Stromal cell of bone marrow (primary cell): ENCODE measurements at regions not wholly inside any gene's neighbourhood (a gene's known extent, or its start where the extent isn't known, plus 50 kb on each side); places are given as distances from the start of the nearest gene placed in this dataset.

ENCODE experiments used
- DNase-seq: peaks from one replicate; pipeline ENCODE4 v3.0.0-alpha.2; 2012; ENCODE audit warnings: low read depth

DNA sequence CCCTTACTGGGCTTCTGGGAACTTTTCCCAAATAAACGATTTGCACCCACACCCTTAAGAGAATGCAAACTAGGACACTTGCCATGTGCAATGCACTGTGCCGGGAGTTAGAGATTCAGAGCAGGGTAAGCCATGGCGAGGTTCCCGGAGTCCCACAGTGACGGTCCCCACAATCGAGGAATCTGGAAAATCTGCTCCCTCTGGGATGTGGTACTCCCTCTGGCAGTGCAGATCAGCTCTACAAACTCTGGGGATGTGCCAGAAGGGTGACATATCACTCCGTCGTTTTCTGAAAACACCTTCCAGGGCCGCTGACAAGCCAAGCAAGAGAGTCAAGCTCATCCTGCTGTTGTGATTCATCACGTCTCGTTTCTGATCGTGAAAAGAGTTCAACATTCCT lies 537.5 kb downstream of the BCOR start:
- DNase-seq = no peak

DNA sequence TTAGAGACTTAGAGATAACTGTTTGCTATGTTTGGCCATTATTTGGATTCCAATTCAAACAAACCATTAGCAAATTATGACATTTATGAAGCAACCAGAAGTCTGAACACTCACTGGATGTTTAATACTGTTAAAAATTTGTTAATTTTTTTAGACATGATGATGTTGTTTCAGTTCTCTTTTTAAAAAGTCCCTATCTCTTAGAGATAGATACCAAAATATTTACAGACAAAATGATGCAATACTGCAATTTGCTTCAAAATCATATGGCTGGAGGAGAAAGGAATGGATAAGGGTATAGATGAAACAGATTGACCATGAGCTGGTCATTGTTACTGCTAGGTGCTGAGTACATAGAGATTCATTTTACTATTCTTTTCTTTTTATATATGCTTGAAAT lies 534.6 kb downstream of the BCOR start:
- no peak for DNase-seq

DNA sequence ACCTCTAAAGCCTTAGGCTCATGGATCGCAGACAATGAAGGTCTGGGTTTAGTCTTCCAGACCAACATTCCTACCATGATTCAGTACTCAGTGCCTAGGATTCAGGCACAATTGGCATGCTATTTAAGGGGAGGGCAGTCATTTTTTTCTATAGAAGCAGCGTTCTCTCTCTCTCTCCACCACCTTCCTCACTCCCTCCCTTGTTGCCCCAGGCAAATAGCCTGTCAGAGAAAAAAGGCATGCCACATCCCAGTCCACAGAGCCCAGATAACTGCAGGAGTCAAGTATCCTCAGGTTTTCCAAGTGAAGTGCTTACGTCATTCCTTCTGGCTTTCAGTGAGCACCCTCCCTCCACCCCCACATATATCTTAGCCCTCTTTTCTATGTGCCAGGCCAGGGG lies 533.0 kb downstream of the BCOR start:
- DNase-seq = no peak

DNA sequence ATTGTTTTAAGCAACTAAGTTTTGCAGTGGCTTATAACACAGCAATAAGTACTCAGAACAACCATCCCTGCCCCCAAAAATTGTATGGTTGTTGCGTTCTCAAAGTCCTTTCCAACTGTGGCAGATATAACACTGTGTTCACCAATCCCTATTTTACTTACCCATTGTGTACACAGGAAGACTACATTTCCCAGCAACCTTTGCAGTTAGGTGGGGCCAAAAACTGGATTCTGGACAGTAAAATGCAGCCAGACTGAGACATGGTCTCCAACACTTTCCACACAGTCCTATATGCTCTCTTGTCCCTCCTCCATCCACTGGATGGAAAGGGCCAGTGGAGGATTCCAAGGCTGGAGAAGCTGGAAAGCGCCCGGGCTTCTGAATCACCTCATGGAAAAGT lies 523.6 kb downstream of the BCOR start:
- no peak for DNase-seq

DNA sequence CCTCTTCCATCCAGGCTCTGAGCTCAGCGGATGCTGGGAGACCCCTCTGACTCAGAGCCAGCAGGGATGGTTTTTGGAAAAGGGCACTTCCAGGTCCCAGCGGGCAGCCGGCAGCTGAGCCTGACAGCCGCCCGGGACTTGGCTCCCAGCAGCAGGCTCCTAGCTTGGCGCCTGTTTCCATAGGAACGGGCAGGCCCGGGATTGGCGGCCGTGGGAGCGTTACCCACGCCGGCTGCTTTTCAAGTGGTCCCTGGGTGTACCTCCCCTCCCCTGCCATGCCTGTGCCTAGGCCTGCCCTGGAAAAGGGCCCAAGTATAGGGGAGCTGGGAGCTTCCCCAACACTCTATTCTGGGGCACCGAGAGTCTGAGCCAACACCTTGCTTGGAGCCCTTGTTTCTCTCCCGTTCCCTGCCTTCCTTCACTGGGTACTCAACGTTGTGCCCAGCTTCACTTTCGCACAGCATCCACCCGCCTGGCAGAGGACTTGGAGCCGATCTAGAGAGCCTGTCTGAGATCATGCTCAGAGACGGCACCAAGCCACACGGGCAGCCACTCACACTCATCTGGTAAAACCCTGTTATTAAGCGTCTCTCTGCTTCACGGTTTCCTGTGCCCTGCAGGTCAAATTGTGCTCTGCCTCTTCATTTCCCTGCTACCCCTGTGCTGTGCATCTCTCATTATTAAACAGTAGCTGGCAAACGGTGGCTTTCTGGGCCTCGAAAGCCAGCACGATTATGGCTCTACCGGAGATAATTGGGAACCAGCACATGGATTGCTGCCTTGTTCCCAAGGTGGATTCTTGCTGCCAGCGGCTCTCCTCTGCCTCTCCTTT lies 521.5 kb downstream of the BCOR start:
- no peak for DNase-seq

DNA sequence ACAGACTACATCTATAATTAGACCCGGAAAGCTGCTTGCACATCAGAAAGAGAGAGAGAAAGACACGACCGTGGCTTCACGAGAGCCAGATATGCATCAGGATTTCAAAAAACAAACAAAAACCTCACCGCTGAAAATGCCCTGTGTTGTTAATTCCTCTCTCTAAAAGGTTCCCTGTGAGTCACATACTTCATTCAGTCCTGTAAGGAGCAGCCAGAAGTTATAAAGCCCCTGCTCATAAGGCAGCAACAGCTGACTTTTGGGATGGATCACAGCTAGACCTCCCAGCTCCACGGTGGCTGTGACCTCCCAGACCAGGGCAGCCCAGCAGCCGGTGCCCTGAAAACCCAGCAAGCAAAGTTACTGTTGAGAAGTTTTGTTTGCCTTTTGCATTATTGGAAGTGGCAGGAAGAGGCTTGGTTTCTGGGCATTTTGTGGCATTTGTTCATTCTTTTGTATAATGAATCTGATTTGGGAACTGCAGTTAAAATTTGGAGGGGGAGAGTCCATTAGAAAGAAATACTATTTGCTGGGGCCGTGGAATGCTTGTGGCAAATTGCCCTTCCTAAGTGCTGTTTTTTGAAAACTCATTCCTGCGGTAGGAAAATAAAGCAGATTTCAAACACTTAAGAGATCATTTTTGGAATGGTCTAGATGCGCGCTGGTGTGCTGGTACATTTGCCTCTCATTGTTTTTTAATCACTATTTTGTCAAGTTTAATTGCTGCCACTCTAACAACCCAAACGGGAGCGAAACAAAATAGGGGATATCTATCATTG lies 520.4 kb downstream of the BCOR start:
- no peak for DNase-seq

DNA sequence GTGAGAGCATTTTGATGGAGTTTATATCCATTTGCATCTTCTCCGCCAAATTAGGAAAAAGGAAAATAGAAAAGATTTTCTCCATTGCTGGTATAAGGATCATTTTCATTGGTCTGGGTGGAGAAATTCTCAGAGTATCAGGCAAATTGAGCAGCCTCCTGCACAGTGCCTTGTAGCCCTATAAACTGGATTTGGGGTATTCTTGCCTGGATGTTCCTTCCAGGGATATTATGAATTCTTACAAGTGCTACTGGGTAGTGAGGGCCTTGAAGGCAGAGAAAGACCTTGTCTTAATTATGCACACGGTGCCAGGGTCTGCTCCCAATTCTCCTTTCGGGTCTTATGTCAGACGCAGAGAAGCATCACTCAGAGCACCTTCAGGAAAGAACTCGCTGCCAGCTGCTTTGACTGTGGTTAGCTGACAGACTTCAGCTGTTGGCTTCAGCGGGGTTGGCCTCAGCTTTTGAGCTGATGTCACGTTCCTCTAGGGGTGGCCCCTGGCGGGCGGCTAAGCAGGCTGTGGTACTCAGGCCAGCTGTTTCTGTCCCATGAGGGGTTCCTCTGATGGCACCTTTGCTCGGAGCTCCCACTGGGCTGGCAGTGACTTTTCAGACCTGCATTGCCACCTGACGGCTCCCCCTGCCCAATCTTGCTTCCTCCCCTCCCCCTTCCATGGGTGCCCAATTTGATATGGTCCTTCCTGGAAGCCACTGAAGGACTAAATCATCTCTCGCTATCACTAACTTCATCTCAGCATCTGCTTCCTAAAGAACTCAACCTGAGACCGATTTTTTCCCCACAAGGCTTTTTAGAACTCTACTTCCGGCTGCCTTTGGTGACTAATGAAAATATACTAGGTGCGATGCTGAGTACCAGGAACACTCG lies 519.5 kb downstream of the BCOR start:
- DNase-seq = no peak

DNA sequence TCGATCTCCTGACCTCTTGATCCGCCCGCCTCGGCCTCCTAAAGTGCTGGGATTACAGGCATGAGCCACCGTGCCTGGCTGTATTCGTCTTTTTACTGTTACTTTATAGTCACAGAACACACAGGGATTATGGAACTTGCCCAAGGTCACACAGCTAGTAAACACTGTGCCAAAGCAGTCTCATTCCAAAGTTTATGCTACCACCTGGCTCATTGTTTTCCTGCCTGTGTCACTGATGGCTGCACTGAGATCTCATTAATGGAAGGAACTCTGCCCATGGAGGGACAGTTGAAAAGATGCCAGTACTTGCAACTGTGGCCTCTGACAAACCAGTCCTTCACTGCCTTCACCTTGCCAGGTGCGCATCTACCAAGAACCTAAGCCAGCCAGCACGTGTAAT lies 517.7 kb downstream of the BCOR start:
- no peak for DNase-seq

DNA sequence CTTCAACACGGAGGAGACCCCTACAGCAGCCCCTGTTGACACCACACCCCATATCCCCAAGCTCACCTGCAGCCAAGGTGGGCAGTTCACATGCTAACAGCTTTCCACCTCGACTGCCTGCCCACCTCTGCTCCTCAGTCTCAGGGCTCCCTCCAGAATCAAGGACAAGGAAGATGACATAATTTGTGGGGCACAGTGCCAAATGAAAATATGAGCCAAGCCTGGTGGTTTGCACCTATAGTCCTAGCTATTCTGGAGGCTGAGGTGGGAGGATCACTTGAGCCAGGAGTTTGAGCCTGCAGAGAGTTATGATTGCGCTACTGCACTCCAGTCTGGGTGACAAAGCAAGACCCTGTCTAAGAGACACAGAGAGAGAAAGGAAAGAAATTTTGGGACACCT lies 516.3 kb downstream of the BCOR start:
- DNase-seq = no peak

DNA sequence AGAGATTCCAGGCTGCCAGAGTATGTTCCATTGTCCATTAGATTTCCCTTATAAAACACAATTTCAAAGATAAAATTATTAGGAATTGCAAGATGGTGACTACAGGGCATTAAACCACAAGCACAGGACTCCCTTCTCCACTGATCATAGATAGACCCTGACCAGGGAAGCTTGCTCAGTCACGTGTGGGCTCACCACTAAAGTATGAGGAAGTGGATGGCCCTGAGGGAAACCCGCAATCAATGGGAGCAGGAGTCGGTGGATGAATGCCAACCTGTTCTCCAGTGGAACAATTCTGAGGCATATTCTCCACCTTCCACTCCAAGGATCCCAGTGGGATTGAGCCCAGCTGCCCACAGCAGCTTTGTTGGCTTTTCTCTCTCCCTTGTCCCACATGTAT lies 515.7 kb downstream of the BCOR start:
- DNase-seq = no peak

DNA sequence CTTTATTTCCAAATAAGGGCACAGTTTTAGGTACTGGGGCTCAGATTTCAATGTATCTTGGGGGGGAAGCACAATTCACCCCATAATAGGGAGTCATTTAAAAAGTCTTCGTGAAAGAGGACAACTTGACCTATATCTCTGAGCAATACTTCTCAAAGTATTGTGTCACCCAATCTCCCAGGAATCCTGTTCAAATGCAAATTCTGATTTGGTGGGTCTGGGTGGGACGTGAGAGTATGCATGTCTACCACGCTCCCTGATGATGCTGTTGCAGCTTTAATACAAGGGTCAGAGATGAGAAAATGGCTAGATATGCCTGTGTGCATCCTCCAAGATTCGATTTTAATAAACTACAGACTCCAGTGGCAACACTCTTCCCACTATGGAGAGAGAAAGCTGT lies 514.8 kb downstream of the BCOR start:
- DNase-seq = no peak

DNA sequence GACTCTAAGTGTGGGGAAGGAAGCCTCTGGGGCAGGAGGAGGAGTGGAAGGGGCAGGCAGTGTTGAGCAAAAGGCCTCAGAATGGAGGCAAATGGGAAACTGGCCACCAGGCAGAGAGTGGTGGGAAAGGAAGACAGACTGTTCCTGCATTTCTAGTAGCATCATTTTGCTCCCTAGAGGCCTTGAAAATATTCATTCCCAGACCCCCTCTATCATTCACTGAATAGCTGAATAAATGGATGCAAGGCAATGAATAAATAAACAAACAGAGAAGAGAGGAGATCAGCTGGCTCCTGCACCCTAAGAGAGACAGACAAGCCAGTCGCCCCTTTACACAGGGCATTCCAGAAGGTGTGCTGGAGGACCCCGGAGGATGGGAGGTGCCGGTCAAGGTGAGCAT lies 511.9 kb downstream of the BCOR start:
- DNase-seq = no peak

DNA sequence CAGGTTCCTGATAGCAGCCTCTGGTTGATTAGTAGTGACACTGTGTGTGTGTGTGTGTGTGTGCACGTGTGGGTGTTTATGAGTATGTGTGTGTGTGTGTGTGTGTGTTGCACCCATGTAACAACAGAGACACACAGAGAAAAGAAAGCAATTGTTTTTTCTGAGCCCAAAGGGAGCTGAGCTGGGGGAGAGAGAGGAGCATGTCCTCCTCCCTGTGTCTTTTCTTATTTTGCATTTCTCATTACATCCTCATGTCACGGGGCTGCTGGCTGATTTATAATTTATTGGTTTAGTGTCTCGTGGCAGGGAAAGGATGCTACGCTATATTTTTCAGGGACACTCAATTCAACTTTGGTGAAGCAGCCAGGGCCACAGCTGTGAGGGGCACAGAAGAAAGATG lies 511.4 kb downstream of the BCOR start:
- no peak for DNase-seq

DNA sequence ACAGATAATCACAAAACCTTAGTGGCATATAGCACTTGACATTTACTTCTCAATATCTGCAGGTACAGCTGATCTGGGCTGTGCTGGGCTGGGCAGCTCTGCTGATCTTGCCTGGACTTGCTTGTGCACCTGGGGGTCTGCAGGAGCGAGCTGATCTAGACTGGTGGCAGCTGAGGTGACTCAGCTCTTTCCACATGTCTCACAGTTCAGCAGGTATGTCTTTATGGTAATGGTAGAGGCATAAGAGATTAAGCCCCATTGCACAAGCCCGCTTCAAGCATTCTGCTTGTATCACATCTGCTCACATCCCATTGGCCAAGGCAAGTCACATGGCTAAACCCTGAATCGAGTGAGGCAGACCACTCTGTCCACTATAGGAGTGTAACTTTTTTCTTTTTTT lies 506.7 kb downstream of the BCOR start:
- no peak for DNase-seq

DNA sequence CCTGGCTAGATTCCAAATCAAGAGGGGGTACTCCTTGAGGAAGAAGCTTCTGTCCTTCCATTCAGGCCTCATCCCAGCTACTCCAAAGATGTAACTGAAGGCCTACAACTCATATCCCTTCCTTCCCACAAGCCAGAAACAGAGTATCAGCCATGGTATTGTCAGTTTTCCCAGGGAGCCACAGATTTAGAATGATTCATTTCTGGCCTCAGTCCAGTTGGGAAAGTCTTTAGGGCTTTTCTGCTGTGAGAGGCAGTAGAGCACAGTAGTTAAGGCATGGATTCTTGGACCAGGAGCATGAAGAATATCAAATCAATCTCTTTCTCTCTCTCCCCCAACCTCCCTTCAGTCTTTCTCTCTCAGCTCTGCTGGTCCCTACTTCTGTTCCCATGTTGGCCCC lies 505.0 kb downstream of the BCOR start:
- DNase-seq = peak; percentile 54

DNA sequence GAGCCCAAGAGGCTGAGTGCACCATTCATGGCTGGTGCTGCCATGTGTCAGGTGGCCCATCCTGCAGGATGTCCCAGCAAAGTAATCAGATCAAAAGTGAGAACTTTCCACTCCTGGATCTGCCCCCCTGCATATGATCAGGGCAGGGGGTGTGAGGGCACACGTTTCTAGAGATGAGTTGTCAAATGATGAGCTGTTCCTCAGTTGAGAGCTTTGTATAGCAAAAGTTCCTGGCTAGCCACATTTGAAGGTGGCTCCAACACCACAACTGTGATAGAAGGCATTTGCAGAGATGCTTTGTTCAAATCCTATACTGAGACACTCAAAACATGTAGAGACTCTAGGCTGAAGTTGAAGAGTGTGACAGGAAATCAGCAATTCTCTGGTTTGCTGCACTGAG lies 501.8 kb downstream of the BCOR start:
- no peak for DNase-seq

DNA sequence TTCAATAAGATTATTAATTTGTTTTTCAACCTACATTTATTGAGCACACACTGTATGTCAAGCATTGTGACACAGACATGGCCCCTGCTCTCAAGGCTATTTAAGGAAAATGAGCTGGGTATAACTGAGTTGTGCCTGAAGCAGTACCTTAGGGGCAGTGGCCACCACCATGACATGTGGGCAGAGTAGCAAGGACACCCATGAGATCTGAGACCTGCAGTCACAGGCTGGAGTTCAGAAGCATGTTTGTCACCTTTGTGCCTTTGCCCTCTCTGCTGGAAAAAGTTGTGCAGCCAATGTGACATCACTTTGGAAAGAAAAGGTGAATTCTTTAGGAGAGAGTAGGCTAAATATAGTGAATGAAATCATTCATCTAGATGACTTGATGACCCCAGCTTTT lies 501.3 kb downstream of the BCOR start:
- DNase-seq = no peak

DNA sequence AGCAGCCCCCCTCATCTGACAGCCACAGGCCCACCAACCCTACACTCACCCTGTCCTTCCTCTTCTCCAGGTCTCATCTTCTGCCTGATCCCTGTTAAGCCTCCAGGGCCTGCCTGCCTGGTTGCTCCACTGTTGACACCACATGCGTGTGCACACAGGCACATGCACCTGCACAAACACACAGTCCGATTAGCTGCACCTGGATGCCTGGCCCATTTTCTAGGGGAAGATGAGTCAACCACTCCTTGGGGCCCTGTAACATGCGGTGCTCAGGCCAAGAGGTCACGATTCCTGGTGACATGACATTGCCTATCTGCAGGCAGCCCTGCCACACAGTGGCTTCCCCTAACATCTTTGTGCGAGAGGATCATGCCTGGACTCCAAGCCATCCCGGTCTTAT lies 498.4 kb downstream of the BCOR start:
- no peak for DNase-seq

DNA sequence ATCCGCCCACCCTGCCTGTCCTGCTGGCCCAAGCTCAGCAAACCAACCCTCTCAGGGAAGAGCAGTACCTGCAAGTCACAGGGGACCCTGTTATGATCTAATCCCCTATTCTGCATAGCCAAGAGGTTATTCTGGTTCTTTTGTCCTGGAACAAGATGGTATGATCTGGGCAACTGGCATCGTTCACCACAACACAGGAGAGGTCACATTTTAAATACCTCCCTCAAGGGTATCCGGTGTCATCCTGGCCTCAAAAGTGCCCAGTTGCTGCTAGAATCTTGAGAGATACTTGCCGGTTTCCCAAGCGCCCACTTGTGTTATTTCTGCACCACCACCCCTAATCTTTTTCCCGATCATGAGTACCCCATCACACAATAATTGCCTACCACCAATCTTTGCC lies 497.5 kb downstream of the BCOR start:
- DNase-seq = no peak

DNA sequence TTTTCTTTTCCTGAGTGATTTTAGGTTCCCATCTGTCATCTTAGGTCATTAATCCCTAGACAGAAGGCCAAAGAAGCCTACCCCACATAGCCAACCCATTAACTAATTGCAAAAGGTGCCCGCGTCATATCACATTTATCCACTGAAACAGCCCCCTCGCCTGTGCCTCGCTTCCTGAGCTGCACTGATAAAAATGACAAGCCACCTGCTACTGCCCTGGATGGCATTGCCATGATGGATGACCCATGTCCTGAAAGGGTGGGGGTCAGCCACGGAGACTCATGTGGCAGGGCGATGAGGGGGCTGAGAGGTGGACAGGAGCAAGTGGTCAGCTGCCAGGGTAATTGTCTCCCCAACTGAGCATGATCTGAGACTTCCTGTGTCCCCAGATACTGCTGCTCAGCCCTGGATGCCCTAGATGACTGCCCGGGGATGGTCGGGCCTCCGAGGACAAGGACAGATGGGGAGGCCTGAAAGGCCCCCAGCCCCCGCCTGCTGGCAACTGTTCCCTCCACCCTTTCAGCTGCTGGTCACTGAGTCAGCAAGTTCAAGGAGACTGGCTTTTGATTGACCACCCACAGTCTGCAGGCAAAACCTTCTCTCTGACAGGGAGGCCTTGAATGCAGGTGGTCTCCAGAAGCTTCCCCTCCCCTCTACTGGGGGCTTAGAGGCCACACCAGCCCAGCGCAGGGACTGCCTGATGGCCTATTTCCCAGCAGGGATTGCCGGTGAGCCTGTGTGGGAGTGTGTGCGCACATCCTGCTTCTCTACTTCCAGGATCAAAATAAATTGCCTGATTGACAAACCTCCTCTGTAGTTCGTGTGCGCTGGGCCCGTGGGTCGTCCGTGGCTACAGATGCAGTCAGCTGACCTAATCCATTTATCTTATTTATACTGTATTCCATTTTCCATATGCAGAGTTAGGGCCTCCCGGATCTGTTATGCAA lies 496.3 kb downstream of the BCOR start:
- DNase-seq = no peak

DNA sequence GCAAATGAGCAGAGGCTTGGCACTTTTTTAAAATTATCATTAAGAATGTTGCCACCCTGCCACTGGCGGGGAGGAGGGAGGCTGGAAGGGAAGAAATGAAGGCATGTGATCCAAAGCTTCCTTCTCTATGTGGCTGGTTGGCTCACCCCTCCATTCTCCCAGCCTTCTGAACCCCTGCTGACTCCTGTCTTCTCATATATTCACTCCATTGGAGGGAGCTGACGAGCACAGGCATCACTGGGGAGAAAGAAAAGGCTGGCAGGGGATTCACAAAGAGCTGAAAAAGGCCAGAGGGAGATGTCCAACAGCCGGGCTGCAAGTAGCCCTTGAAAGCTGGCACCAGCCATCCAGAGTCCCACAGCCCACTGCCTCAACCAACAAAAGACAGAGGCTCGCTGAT lies 495.6 kb downstream of the BCOR start:
- no peak for DNase-seq

DNA sequence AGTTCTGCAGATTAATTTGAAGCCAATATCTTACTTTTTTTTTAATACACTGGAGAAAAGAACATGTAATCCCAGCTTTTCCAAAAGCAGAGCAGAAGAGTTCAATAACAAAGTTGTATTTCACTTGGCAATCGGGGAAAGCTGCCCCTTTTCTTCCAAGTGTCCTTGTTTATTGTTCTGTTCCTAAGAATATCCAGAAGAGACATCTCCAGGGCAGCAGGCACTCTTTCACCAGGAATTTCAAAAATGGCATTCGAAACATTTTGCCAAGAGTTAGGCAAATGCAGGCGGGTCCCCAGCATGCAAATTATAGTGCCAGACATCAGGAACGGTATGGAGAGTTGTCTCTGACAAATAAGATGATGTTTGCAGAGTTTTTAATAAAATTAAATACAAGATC lies 494.5 kb downstream of the BCOR start:
- no peak for DNase-seq
